OCI-LY1 (cell line): ENCODE measurements at regions not wholly inside any gene's neighbourhood (a gene's known extent, or its start where the extent isn't known, plus 50 kb on each side); places are given as distances from the start of the nearest gene placed in this dataset.

Experiments used
- EZH2 ChIP-seq: fragments of 200-600 bp; sonication (generic), shearing (Covaris generic); IDR thresholded peaks from 2 replicates; pipeline ENCODE4 v1.8.0; 2017; ENCODE audit warnings: borderline replicate concordance, mixed run types, mild to moderate bottlenecking, antibody characterized with exemption, low read length, moderate library complexity, mixed read lengths
- TF ChIP-seq, protein P1 (sequence below): fragments of 200-600 bp; sonication (generic), shearing (Covaris generic); IDR thresholded peaks from 2 replicates; pipeline ENCODE4 v1.5.1; 2017; ENCODE audit warnings: mild to moderate bottlenecking, antibody characterized with exemption, low read length, moderate library complexity, mixed read lengths

DNA sequence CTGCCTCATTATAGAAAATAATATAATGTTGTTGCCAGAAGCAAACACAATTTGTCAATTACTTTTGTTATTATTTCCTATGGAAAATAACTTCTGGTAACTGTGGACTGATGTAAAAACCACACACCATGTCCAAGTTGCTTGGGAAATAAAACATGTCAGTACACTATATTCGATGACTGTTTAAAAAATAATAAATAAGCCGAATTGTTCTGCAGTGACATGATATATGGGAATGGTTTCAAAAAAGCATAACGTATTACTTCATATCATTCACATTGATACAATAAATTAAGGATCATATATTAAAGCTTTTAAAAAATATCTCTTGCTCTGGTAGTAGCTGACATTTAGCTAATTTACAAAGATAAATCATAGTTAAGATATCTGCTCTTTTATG is 2062.1 kb downstream of the PCDH9 start:
- TF ChIP-seq, protein P1, sequence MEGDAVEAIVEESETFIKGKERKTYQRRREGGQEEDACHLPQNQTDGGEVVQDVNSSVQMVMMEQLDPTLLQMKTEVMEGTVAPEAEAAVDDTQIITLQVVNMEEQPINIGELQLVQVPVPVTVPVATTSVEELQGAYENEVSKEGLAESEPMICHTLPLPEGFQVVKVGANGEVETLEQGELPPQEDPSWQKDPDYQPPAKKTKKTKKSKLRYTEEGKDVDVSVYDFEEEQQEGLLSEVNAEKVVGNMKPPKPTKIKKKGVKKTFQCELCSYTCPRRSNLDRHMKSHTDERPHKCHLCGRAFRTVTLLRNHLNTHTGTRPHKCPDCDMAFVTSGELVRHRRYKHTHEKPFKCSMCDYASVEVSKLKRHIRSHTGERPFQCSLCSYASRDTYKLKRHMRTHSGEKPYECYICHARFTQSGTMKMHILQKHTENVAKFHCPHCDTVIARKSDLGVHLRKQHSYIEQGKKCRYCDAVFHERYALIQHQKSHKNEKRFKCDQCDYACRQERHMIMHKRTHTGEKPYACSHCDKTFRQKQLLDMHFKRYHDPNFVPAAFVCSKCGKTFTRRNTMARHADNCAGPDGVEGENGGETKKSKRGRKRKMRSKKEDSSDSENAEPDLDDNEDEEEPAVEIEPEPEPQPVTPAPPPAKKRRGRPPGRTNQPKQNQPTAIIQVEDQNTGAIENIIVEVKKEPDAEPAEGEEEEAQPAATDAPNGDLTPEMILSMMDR = no peak
- no peak for TF ChIP-seq EZH2
